ENCODE measurements at regions not wholly inside any gene's neighbourhood (a gene's known extent, or its start where the extent isn't known, plus 50 kb on each side); places are given as distances from the start of the nearest gene placed in this dataset.

DNA sequence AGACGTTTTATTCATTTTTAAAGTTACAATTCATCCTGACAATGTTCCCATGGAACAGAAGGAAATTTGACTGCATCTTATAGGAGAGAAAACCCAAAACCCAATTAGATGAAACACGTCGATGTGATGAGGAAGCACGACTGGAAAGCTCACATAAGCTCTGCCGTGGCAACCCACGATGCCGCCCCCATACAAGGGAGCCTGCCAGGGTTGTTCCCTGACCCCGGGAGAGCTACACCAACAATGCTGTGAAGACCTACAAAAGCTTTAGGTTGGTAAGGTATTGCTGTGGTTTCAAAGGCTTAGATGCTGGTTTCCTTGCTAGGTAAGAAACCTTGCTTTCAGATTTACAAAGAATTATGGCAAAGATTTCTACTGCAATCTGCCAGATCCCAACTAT is 393.1 kb downstream of the KLF12 start:
- FAIRE-seq, result no peak

DNA sequence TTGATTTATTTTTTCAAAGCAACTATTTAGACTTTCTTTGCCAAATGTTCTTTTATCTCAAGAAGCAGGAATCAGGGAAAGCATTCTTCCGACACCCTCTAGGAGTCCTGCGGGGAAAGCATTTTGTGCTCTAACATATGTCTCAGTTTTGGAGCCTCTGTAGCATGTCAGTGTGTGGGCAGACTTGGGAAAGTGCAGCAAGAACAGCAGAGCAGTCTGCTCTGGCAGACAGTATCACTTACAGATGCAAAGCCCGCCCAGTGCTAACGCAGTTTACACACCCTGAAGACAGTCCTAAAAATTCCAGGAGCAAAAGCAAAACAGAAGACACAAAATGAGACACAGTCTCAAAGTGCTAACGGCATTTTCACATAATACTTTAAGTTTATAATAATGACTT is 393.5 kb downstream of the KLF12 start:
- peak; percentile 4 for FAIRE-seq

DNA sequence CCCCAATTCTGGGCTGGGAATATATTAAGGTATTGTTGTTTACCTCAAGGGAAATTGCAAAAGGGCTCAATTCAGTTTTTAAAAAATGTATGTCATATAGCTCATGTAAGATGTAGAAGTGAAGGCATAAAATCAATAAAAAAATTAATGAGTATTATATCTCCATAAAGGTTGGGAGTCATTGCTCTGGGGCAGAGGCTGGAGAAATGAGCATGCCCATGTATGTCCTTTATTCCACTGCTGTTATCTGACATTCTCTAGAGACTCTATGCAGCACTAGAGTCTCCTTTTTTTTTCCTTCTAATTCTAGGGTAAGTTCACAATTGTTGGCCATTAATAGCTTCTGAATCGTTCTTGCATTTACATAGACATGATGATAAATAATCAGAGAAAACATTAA is 394.8 kb downstream of the KLF12 start:
- FAIRE-seq, result no peak

DNA sequence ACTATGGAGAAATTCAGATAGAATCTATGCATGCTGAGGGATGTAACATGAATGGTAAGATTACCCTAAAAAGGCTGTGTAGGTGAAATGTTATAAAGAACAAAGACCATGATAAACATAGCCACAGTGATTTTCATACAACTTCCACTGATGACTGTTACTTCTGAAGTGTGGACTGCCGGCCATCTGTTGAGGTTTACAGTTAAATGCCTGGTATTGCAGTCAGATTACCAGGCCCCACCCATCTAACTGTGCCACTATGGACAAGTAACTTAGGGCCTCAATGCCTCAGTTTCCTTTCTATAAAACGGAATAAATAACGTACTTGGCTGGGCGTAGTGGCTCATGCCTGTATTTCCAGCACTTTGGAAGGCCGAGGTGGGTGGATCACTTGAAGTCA is 395.6 kb downstream of the KLF12 start:
- FAIRE-seq, result no peak

DNA sequence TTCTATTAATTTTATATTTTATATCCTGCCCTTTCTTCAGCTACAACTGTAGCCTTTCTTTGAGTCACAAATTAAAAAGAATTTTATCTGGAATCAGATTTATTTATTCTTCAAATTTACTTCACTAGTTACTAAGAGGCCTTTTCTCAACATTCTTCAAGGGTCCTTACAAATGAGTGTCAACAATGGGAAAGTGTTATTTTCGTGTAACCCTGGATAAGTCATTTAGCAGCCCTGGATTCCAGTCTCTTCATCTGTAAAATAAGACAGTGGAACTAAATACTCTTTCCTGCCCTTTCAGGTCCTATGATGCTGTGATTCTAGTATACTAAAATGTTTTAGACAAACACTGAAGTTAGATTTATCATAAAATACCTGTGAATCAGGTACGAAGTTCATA is 397.0 kb downstream of the KLF12 start:
- FAIRE-seq, result no peak

DNA sequence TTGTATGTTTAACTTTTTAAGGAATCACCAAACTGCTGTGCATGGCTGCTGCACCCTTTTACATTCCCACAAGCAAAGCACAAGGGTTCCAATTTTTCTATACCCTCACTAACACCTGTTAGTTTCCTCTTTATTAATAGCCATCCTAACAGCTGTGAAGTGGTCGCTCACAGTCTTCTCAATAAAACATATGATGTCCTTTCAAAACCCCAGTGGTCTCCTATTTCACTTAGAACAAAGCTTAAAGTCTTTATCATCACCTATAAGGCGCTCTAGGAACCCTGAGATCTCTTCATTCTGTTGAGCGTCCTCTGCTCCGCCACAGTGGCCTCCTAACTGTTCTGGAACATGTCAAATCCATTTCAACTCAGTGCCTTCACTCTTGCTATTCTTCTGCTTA is 400.5 kb downstream of the KLF12 start:
- FAIRE-seq, result no peak

DNA sequence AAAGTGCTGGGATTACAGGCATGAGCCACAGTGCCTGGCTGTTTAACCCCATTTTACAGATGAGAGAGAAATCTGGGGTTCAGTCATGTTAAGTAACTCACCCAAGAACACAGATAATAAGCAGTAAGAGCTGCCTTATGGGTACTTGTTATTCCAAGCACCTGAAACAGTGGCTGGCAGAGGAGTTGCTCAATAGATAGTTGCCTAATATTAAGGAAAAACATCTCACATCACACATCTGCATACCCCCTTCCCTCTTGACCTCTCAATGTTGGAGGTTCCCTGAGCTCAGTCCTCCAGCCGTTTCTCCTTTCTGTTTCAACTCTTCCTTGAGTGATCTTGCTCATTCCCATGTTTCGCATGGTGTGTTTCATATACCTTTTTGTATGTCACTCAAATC is 401.9 kb downstream of the KLF12 start:
- no peak for FAIRE-seq

DNA sequence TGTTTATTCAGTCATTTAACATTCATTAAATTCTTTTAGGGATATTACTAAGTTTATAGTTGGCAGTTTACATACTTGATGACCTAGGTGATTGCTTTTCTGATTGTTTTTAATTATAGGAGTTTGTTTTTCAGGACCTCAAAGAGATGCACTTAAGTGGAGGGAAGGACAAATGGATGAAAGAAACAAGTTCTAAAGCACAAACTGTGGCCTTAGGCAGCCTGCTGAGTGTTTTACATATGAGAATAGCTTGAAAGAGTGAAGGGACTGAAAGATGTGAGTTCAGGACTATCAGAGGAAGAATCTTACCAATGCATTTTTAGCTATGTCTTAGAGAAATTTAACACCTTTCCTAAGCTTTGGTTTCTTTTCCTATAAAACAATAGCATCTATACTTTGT is 402.6 kb downstream of the KLF12 start:
- peak; percentile 67 for FAIRE-seq

DNA sequence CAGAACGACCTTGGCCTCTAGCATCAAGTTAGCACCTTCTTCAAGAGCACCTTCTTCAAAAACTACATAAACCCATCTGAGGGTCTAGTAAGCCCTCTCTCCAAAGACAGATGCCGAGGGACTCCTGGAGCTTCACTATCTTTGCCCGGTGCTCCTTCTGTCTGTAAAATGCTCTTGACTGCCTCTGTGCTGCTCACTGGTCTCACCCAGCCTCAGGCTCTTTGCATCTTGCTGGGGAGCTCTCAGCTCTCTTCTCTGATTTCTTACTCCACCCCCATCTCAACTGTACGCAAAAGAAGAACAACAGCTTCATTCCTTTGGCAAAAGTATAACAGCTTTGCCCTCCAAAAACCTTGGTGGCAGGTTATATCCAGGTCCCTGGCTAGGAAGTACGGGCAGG is 404.2 kb downstream of the KLF12 start:
- no peak for FAIRE-seq

DNA sequence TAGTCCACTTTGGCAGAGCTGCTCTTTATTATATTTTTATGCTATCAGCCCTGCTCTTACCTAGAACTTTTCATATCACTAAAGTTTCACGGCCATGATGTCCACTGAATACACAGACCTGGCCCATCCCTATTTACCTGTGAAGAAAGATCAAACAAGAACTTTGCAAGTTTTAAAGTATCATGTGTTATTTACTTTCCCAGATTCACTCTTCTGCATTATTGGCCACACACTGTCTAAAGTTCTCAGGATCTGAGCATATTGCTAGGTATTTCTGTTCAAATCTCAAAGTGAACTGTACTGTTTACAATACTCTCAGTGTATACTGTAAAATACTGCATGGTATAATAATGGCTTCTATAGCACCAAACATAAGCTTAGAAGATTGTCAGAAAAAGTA is 405.2 kb downstream of the KLF12 start:
- FAIRE-seq, result no peak

DNA sequence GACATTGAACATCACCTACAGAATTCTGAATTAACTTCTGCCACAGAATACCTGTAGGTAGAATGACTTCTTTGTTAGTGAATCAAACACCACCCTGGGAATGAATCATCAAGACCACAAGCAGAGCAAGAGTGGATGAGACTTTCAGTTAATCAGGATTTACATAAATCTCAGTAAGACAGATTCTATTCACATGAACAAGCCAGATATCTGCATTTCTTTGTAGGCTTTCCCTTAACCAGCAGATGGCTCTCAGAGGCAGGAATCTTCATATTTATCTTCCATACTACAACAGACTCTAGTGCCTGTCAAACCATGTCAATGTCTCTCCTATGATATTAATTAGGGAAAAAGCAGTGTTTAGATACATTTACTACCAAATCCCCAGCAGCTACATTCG is 412.1 kb downstream of the KLF12 start:
- FAIRE-seq, result no peak

DNA sequence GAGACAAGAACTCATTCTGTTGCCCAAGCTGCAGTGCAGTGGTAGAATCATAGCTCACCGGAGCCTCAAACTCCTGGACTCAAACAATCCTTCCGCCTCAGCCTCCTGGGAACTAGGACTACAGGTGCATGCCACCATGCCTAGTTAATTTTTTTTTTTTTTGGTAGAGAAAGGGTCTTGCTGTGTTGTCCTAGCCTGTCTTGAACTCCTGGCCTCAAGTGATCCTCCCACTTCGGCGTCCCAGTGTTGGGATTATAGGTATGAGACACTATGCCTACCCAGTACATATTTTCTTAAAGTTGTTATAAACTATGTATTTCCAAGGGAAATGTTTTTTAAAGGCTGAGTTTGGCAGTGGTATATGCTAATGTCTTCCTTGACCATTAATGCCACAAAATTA is 412.6 kb downstream of the KLF12 start:
- FAIRE-seq, result no peak

DNA sequence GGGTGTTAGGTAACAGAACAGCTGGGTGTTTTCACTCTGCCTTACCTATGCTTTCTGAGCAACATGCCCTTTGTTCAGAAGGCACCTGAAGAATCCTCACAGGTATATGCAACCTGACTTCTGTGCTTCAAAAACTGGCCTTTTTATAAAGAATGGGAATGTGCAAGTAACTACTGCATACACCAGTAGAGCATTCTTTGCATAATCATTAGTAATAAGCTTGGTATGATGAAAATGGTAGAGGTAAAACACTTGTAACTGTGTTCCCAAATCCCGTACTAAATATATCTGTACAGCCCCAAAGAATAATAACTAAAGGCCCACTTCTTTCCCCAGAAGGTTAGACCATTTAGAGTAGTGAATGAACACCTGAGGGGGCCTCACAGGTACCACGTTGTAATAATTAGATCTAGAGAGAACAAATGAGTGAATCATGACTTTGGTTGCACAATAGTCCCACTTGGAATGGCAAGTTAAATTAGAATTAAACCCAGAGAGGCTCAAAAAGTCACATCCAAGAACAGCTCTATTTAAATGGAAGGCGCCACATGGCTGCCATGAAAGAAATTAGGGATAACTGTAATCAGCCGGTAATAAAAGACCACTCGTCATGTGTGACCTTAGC is 413.9 kb downstream of the KLF12 start:
- no peak for FAIRE-seq

DNA sequence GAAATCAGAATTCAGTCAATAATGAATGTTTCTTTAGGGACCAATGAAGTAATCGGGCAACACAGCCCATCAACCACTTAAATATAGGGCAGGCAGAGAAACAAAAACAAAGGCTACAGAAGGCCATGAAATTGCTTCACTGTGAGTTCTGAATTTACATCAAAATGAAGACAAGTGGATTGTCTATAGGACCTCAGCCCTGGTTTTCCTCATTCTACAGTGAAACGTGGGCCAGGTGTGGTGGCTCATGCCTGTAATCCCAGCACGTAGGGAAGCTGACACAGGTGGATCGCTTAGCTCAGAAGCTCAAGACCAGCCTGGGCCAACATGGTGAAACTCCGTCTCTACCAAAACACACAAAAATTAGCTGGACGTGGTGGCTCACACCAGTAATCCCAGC is 416.0 kb downstream of the KLF12 start:
- FAIRE-seq, result no peak

DNA sequence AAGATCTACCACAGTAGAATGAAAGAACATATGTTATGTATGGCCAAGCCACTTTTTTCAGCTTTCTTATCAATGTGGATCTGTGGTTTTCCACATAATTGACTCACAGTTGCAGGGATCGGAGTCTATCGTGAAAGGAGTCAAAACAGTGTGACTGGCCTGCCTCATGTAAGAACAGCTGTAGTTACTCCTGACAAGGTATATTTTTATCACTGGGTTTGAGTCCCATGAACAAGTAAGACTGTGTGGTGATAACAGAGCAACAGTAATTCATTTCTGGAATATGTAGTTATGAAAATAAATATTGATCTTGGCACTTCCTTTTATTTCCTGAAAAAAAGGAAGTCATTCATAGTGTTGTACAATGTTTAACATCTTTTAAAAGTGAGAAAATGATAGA is 416.6 kb downstream of the KLF12 start:
- no peak for FAIRE-seq

DNA sequence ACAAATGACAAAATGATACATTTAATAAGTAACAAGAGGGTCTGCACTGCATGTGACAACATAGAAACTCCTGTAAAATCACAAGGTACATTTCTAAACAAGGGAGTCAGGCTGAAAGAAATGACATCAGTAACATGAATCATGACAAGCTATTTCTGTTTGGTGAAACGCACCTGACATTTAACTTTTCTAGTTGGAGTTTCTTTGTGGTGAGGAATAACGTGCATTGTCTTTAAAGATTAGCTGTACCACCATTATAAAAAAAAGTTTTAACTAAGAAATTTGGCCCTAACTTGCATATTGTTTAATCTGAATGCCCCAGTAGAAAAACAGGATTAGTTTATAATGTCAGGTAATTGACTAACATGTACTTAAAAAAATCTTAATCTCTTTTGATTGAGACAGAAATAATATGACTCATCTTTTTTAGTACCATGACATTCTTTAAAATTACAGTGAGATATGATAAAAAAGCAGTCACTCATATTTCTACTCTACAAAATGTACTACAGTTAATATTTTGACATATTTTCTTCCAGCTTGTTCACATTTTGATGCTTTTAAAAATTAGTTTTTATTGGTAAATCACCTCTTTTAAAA is 418.2 kb downstream of the KLF12 start:
- peak; percentile 35 for FAIRE-seq

DNA sequence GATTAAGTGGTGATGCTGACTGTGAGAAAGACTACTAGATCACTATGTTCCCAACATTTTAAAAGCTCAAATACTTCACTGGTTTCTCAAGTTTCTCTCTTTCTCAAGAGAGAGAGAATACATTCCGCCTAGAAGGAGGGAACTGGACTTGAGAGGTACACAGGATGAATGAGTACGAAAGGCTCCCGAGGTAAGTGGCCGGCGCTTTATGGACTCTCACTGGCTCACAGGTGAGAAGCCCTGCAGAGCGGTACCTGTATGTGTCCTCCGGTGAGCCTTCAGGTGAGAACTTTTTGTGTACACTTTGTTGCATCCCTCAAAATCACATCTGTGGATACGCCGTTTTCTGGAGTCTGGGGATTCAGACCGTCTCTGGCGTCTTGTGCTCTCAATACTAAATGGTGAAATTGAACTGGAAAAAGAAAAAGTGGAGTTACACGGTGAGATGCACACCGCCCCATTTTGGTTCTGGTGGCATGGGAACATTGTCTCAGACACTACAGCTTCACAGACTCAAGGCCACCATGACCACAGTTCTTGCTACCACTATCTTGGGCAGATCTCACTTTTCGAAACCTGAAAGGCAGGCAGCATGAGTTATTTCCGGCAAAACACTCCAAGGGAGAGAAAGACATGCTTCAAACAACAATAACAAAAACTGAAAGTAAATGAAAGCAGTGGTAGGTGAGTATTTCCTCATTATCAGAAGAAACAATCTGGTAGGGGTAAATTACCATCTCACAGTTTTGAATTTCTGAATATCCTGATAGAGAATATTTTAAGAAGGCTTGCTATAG is 418.9 kb downstream of the KLF12 start:
- no peak for FAIRE-seq

DNA sequence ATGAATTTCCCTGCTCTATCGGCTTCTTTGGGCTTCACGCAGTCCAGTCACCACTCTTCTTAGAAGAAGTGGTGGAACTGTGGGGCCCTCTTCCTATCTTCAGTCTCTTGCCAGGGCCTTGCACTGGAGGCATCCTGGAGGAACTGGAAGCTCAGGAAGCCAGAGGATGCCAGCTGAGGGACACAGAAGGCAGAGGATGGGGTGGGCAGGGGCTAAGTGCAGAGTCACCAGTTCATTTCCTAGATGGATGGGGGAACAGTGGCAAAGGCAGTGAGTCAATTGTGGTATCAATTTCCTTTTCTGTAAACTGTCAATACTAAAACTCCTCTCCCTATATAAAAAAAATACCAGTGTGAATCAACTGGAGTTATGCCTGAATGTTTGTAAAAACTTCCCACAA is 419.7 kb downstream of the KLF12 start:
- no peak for FAIRE-seq

DNA sequence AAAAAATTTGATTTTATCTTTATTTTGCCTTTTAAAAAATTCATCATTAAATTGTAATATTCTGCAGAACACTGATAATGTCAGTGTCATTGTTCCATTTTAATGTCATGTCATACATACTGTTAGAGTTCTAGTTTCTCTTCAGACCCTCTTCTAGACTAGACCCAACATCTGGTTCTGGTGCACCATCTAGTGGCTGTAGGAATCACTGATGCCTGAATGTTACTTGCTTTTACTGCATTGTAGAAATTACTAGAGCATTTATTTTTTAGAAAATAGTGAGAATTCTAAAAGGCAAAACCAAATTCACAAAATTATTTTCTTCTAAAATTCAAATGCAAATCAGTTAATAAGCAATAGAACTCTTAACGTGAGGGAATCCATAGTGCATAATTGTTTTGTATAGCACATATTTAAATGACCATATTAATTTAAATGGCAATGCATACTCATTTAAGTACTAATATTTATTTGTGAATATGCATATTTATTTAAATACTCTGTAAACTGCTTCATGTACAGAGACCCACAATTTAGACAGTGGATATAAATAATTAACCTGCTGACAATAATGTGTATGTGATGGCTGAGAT is 425.7 kb downstream of the KLF12 start:
- peak; percentile 94 for FAIRE-seq

DNA sequence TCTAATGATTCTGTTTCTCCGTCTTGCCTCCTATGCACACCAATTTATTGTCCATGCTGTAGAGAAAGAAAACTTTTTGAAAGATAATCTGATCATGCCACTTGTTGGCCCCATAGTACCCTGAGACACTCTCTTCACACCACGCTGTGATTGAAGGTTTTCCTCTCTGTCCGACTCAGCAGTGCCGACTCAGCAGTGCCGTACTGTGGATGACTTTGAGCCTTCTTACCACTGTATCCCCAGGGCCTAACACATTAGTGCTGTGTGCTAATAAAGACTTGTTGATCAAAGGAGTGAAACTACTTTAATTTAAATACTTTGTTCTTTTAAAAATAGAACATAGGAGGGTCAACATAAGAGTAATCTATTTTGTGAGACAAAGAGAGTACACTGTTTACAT is 429.6 kb downstream of the KLF12 start:
- FAIRE-seq, result no peak

DNA sequence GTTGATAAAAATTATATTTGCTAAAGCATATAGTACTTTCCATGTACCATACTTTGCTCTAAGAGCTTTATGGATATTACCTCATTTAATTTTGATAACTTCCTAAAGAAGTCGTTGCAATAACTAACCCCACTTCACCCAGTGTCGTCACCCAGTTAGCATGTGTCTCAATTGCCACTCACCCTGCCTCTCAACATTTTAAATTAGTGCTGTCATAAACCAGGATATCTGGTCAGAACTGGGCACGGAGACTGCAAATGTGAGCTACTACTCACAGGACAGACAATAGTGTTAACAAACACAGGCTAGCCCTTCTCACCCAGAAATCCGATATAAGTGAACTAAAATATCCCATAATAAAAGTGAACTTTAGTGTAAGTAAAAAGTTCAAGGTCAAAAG is 430.6 kb downstream of the KLF12 start:
- FAIRE-seq, result no peak

DNA sequence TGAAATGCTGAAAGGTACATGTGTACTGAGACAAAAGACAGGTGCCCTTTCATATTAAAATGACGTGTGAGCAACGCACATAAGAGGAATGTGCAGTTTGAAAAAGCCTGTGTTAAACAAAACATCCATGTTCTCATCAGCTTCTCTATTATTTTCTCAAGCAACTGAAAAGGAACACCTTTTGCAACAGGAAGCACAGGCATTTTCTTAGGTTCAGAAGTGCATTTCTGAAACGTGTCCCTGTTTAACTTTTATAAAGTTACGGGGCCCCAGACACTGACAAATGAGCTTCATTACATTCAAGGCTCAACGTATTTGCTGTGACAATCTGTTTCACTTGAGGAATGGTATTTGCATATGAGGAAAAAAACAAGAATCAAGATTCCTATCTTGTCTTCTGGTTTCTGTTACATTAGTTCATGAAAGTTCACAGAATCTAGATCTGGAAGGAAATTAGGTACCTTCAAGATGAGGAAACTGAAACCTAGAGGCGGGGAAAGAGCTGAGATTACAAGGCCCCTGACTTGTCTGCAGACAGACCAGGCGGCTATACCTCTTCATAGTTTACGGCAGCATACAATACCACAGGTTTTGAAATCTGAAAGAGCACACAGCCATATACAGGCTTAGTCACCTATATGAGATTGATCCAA is 431.7 kb downstream of the KLF12 start:
- FAIRE-seq, result no peak

DNA sequence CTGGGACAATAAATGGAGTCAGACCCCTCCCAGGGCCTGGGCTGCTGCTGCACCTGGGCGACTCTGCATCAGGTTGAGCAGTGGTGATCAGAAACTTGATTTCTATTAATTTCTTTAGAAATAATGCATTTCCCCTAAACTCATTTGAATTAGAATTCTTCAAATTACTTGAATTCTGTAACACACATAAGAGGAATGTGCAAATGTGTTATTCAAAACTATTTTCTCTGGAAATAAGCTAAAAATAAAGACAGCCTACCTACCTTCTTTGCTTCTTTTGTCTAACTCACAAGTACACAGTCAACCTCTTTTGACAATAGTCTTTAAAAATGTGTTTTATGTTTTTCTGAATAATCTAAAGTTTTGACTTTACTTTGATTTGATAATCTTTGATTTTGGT is 433.0 kb downstream of the KLF12 start:
- no peak for FAIRE-seq
